Ishikawa (cell line): ENCODE measurements at regions not wholly inside any gene's neighbourhood (a gene's known extent, or its start where the extent isn't known, plus 50 kb on each side); places are given as distances from the start of the nearest gene placed in this dataset.

Experiments used
- CEBPB ChIP-seq: IDR thresholded peaks from 2 replicates; pipeline ENCODE4 v1.6.1; 2012
- CREB1 ChIP-seq: IDR thresholded peaks from 2 replicates; pipeline ENCODE4 v1.6.1; 2012; ENCODE audit warnings: low read depth
- EGR1 ChIP-seq: IDR thresholded peaks from 2 replicates; pipeline ENCODE4 v1.6.1; 2012
- EP300 ChIP-seq: IDR thresholded peaks from 2 replicates; pipeline ENCODE4 v1.6.1; 2012; ENCODE audit warnings: borderline replicate concordance
- FOXM1 ChIP-seq: IDR thresholded peaks from 2 replicates; pipeline ENCODE4 v1.6.1; 2012; ENCODE audit warnings: low read depth, borderline replicate concordance
- NFIC ChIP-seq: IDR thresholded peaks from 2 replicates; pipeline ENCODE4 v1.6.1; 2012
- RAD21 ChIP-seq: IDR thresholded peaks from 2 replicates; pipeline ENCODE4 v1.6.1; 2012; ENCODE audit warnings: low read depth
- TAF1 ChIP-seq: IDR thresholded peaks from 2 replicates; pipeline ENCODE4 v1.6.1; 2012; ENCODE audit warnings: low read depth, mild to moderate bottlenecking
- TCF12 ChIP-seq: IDR thresholded peaks from 2 replicates; pipeline ENCODE4 v1.6.1; 2012; ENCODE audit warnings: low read depth
- TEAD4 ChIP-seq: IDR thresholded peaks from 2 replicates; pipeline ENCODE4 v1.6.1; 2012
- YY1 ChIP-seq: IDR thresholded peaks from 2 replicates; pipeline ENCODE4 v1.6.1; 2012; ENCODE audit warnings: low read depth
- ZBTB7A ChIP-seq: IDR thresholded peaks from 2 replicates; pipeline ENCODE4 v1.6.1; 2012; ENCODE audit warnings: low read depth
- TF ChIP-seq, protein P1 (sequence below): IDR thresholded peaks from 2 replicates; pipeline ENCODE4 v1.6.1; 2012
- TF ChIP-seq, protein P2 (sequence below): IDR thresholded peaks from 2 replicates; pipeline ENCODE4 v1.6.1; 2012
- TF ChIP-seq, protein P3 (sequence below): IDR thresholded peaks from 2 replicates; pipeline ENCODE4 v1.6.1; 2012; ENCODE audit warnings: low read depth, mild to moderate bottlenecking

DNA sequence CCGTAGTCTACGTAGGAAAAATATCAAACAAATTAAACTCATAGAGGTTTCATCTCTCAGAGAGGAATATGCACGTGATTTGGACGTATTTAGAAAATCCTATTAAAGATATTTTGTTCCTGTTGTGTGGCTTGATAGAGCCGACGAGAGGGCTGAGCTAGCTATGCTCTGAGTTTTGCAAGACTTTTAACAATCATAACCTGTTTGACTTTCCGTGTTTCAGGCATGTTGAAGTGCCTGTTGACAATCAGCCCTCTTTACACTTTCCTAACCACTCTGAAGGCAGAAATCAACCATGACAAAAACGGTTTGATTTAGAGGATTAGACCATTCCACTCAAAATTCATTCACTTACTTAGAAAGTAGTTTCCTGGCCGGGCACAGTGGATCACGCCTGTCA lies 297.3 kb downstream of the ASMT start:
- TF ChIP-seq EP300 (no peak), NFIC (no peak), TAF1 (no peak), YY1 (no peak), FOXM1 (no peak), TEAD4 (no peak), RAD21 (no peak), CREB1 (no peak)
- TF ChIP-seq, protein P1, sequence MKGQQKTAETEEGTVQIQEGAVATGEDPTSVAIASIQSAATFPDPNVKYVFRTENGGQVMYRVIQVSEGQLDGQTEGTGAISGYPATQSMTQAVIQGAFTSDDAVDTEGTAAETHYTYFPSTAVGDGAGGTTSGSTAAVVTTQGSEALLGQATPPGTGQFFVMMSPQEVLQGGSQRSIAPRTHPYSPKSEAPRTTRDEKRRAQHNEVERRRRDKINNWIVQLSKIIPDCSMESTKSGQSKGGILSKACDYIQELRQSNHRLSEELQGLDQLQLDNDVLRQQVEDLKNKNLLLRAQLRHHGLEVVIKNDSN = no peak

DNA sequence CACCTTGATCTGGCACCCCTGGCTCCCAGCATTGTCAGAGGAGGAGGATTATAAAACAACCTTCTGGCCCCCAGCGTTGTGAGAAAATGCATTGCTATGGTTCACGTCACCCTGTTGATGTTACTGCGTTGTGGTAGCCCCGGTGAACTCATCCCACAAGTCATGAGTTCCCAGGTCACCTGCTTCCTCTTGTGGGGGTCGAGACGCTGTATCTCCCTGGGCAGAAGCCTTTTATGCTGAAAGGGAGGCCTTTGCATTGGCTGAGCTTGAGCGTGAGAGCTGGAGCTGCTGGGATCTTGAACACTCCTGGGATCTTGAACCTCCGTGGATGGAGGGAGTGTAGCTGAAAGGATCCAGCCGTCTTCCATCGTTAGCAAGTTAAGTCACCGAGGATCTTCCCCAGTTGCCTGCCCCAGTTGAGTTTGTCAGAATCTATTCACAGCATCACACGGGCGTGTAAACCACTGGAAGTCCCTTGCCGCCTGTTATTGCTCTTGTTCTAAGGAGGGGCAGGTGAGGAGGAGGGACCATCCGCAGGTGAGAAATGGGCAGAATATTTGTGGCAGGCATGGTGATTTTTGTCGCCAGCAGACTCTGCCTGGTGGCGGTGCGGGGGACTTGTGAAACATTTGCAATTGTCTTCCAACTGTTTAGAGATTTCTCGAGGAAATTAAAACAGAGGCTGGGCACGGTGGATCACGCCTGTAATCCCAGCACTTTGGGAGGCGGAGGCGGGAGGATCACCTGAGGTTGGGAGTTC lies 299.9 kb downstream of the ASMT start:
- TF ChIP-seq EP300 (no peak), TCF12 (no peak), CREB1 (no peak), EGR1 (no peak), NFIC (no peak), TEAD4 (no peak), YY1 (no peak), FOXM1 (no peak), TAF1 (no peak), CEBPB (no peak), RAD21 (no peak), ZBTB7A (no peak)
- TF ChIP-seq, protein P2, sequence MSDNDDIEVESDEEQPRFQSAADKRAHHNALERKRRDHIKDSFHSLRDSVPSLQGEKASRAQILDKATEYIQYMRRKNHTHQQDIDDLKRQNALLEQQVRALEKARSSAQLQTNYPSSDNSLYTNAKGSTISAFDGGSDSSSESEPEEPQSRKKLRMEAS = no peak
- TF ChIP-seq, protein P3, sequence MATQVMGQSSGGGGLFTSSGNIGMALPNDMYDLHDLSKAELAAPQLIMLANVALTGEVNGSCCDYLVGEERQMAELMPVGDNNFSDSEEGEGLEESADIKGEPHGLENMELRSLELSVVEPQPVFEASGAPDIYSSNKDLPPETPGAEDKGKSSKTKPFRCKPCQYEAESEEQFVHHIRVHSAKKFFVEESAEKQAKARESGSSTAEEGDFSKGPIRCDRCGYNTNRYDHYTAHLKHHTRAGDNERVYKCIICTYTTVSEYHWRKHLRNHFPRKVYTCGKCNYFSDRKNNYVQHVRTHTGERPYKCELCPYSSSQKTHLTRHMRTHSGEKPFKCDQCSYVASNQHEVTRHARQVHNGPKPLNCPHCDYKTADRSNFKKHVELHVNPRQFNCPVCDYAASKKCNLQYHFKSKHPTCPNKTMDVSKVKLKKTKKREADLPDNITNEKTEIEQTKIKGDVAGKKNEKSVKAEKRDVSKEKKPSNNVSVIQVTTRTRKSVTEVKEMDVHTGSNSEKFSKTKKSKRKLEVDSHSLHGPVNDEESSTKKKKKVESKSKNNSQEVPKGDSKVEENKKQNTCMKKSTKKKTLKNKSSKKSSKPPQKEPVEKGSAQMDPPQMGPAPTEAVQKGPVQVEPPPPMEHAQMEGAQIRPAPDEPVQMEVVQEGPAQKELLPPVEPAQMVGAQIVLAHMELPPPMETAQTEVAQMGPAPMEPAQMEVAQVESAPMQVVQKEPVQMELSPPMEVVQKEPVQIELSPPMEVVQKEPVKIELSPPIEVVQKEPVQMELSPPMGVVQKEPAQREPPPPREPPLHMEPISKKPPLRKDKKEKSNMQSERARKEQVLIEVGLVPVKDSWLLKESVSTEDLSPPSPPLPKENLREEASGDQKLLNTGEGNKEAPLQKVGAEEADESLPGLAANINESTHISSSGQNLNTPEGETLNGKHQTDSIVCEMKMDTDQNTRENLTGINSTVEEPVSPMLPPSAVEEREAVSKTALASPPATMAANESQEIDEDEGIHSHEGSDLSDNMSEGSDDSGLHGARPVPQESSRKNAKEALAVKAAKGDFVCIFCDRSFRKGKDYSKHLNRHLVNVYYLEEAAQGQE = no peak
- TF ChIP-seq, protein P1 = no peak

DNA sequence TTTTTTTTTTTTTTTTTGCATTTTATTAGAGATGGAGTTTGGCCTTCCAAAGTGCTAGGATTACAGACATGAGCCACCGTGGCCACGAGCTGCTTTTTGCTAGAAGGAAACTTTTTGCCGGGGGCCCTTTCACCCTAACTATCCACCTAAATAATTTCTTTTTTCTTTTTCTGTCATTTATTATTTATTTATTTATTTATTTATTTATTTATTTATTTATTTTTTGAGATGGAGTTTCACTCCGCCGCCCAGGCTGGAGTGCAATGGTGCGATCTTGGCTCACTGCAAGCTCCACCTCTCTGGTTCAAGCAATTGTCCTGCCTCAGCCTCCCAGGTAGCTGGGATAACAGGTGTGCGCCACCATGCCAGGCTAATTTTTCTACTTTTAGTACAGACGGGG lies 303.9 kb downstream of the ASMT start:
- TF ChIP-seq EP300 (no peak), EGR1 (no peak), YY1 (no peak), TAF1 (no peak)
- TF ChIP-seq, protein P3 = no peak
- TF ChIP-seq, protein P1 = no peak

DNA sequence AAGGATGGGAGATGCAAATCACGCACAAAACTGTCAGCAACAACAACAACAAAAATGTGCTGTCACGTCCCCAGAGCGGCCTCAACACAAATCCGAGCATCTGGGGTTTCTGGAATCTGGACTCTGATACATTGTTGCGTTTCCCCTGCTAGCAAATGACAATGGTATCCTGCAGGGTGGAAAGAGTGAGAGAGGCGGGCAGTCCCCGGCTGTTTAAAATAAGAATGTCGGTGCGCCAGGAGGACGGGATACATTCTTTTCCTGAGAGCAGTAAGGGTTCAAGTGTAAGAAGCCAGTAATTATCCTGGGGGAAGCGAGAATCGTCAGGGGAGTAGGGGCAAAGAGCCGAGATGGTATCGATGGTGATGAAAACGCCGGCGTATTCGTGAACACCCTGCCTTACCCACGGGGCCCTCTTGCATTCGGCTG lies 310.2 kb downstream of the ASMT start:
- no peak for TF ChIP-seq CEBPB
- no peak for TF ChIP-seq EGR1

DNA sequence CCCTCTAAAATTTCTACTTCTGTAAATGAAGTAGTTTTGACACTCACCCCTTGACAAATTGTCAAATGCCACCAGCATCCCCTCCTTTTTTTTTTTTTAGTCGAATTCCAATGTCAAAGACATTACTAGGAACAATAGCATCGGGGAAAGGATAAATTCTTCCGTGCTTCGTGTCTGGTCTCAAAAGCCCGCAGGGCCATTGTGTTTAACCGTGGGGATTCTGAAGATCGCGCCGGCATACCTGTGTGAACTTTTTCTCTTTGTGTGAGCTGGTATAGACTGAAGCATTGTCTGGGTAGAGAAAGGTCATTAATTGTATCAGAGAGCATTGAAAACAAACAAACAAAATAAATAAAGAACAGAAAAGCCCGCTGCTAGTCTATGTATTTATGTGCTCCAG lies 313.9 kb downstream of the ASMT start:
- no peak for TF ChIP-seq TCF12
- no peak for TF ChIP-seq FOXM1
- no peak for TF ChIP-seq EGR1
- TF ChIP-seq YY1 = no peak
- TF ChIP-seq TEAD4 = no peak
- TF ChIP-seq NFIC = no peak
- TF ChIP-seq, protein P3 = no peak
- no peak for TF ChIP-seq CREB1
- TF ChIP-seq EP300 = no peak
- TF ChIP-seq ZBTB7A = no peak
- TF ChIP-seq, protein P1 = no peak
- no peak for TF ChIP-seq TAF1
